B cell (primary cell): ENCODE measurements at regions not wholly inside any gene's neighbourhood (a gene's known extent, or its start where the extent isn't known, plus 50 kb on each side); places are given as distances from the start of the nearest gene placed in this dataset.

Source experiments
- ATAC-seq: fragments of 200-7000 bp; cut with Tn5 transposase; one replicate; pipeline ENCODE4 v1.10.0; 2021; ENCODE audit warnings: low read depth, mild to moderate bottlenecking, moderate number of reproducible peaks, moderate library complexity
- CTCF ChIA-PET: fragments of 350-600 bp; sonication (Branson Sonifier 250); formaldehyde crosslinking; loops from one replicate; lab custom pipeline; 2021; ENCODE audit warnings: antibody characterized with exemption, inconsistent platforms; lab: Charles Lee
- POLR2A ChIA-PET: fragments of 350-600 bp; sonication (Branson Sonifier 250); formaldehyde crosslinking; loops from one replicate; lab custom pipeline; 2021; ENCODE audit warnings: antibody characterized with exemption; lab: Charles Lee
- DNase-seq: peaks from one replicate; pipeline ENCODE4 v3.0.0; 2013
- H2AFZ ChIP-seq: 2 replicates; pipeline ENCODE4 v1.6.1; 2012; ENCODE audit warnings: mild to moderate bottlenecking, low read depth, low read length; ENCODE audit not compliant: insufficient read depth, poor library complexity, severe bottlenecking
- H3K27ac ChIP-seq, 2 donors: 1 replicate in 1 of 2; 2 replicates in 1 of 2; pipeline ENCODE4 v1.5.1; 2012 to 2013; ENCODE audit warnings: low read length in 2 of 2, mild to moderate bottlenecking in 2 of 2, moderate library complexity in 1 of 2
- H3K27me3 ChIP-seq, 4 experiments: fragments of 200-600 bp in 1 of 4; sonication (generic) in 1 of 4; replicated peaks in 1 of 4; 1 replicate in 2 of 4; 2 replicates in 2 of 4; pipeline versions ENCODE4 v1.6.1 to v1.7.0; 2013 to 2016; ENCODE audit warnings: low read length in 3 of 4, mild to moderate bottlenecking in 2 of 4, mixed read lengths in 1 of 4, moderate library complexity in 1 of 4; ENCODE audit not compliant: insufficient read depth in 4 of 4, control insufficient read depth in 3 of 4; ENCODE audit errors: control extremely low read depth in 1 of 4
- H3K36me3 ChIP-seq, 2 experiments: replicated peaks in 1 of 2; 1 replicate in 1 of 2; 2 replicates in 1 of 2; pipeline versions ENCODE4 v1.6.1 to v1.7.1; 2013; ENCODE audit warnings: low read length in 1 of 2; ENCODE audit not compliant: insufficient read depth in 2 of 2, control insufficient read depth in 1 of 2; ENCODE audit errors: control extremely low read depth in 1 of 2, extremely low read depth in 1 of 2
- H3K4me1 ChIP-seq, 2 donors: fragments of 200-600 bp in 1 of 2; sonication (generic) in 1 of 2; 1 replicate in 1 of 2; 2 replicates in 1 of 2; pipeline versions ENCODE4 v1.5.1 to v1.6.1; 2013 to 2017; ENCODE audit warnings: low read length in 2 of 2; ENCODE audit not compliant: control insufficient read depth in 2 of 2, insufficient read depth in 2 of 2
- H3K4me2 ChIP-seq: replicated peaks from 2 replicates; pipeline ENCODE3; 2012; ENCODE audit warnings: mild to moderate bottlenecking, low read depth, low read length; ENCODE audit not compliant: poor library complexity, severe bottlenecking
- H3K4me3 ChIP-seq, 5 experiments: fragments of 200-600 bp in 1 of 5; sonication (generic) in 1 of 5; 1 replicate in 3 of 5; 2 replicates in 2 of 5; pipeline versions ENCODE4 v1.5.1 to v1.7.0; 2011 to 2016; ENCODE audit warnings: low read length in 4 of 5, mild to moderate bottlenecking in 4 of 5, low read depth in 2 of 5, control low read depth in 1 of 5, moderate library complexity in 1 of 5; ENCODE audit not compliant: insufficient read depth in 1 of 5; ENCODE audit errors: control extremely low read depth in 1 of 5, extremely low read depth in 1 of 5
- H3K79me2 ChIP-seq: fragments of 200-600 bp; sonication (generic); one replicate; pipeline ENCODE4 v1.6.0; 2016; ENCODE audit warnings: low read length; ENCODE audit not compliant: control insufficient read depth, insufficient read depth
- H3K9ac ChIP-seq: fragments of 200-600 bp; sonication (generic); 2 replicates; pipeline ENCODE4 v1.6.1; 2017; ENCODE audit warnings: mild to moderate bottlenecking, low read length, moderate library complexity
- H3K9me3 ChIP-seq, 3 donors: one replicate each; pipeline versions ENCODE4 v1.6.1 to v1.7.1; 2013; ENCODE audit warnings: low read length in 2 of 3; ENCODE audit not compliant: control insufficient read depth in 2 of 3, insufficient read depth in 1 of 3; ENCODE audit errors: control extremely low read depth in 1 of 3
- H4K20me1 ChIP-seq: 2 replicates; pipeline ENCODE4 v1.6.0; 2012; ENCODE audit warnings: mild to moderate bottlenecking, low read length; ENCODE audit not compliant: insufficient read depth, control insufficient read depth, poor library complexity, severe bottlenecking
- H3K27ac Mint-ChIP-seq: one replicate; pipeline ENCODE4 v1.8.0; 2021; ENCODE audit warnings: mixed read lengths
- H3K27me3 Mint-ChIP-seq: one replicate; pipeline ENCODE4 v1.8.0; 2021; ENCODE audit warnings: mixed read lengths
- H3K4me1 Mint-ChIP-seq: one replicate; pipeline ENCODE4 v1.8.0; 2021; ENCODE audit warnings: mixed read lengths
- H3K4me3 Mint-ChIP-seq: one replicate; pipeline ENCODE4 v1.8.0; 2021; ENCODE audit warnings: mixed read lengths
- H3K9me3 Mint-ChIP-seq: one replicate; pipeline ENCODE4 v1.8.0; 2022; ENCODE audit warnings: mixed read lengths; ENCODE audit not compliant: insufficient read depth
- EZH2 ChIP-seq: IDR thresholded peaks from 2 replicates; pipeline ENCODE4 v1.6.1; 2012; ENCODE audit warnings: borderline replicate concordance, low read depth, mild to moderate bottlenecking, moderate library complexity, low read length; ENCODE audit not compliant: insufficient read depth, poor library complexity, severe bottlenecking
- WGBS: methylation state at CpG from one replicate; pipeline ENCODE4 v1.1.5; 2013; ENCODE audit warnings: missing lambda C conversion rate; ENCODE audit not compliant: insufficient coverage; 5-methylcytosine and 5-hydroxymethylcytosine counted together
- intact Hi-C: fragments of 100-400 bp; cut with micrococcal nuclease; formaldehyde crosslinking; loops from one replicate; pipeline ENCODE4 v1.10.0; 2022
- TF ChIP-seq, protein P1 (sequence below): fragments of 200-600 bp; IDR thresholded peaks from one replicate; pipeline ENCODE4 v1.8.0; 2022; ENCODE audit warnings: antibody characterized with exemption, mild to moderate bottlenecking

DNA sequence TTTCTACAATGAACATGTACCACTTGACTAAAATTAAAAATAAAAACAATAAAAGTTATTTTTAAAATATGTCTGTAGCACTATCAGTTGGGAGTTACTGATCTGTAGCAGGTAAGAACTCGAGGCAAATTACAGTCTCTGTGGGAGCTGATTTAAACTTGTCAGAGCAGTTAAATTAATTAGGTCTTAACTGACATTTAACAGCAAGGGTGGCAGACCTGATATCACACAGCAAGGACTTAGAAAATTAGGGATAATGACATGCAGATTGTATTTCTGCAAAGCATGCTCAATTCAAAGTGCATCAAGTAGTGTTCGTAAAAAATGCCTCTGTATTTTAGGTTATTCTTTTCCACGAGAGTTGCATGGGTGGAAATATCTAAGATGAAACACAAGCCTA lies 208.9 kb downstream of the SPATA18 start:
- no peak overlapping the region for H2AFZ ChIP-seq
- no peak overlapping the region for H3K4me3 Mint-ChIP-seq
- H3K4me2 ChIP-seq, result no peak overlapping the region
- ChIA-PET POLR2A (no interaction called here), CTCF (no interaction called here)
- peaks cover 3% of the 10 kb centered on the region for H3K4me1 Mint-ChIP-seq
- no peaks in the 10 kb centered on the region for H4K20me1 ChIP-seq
- H3K4me3 ChIP-seq, result no peak overlapping the region
- TF ChIP-seq EZH2, result no peak
- TF ChIP-seq, protein P1, sequence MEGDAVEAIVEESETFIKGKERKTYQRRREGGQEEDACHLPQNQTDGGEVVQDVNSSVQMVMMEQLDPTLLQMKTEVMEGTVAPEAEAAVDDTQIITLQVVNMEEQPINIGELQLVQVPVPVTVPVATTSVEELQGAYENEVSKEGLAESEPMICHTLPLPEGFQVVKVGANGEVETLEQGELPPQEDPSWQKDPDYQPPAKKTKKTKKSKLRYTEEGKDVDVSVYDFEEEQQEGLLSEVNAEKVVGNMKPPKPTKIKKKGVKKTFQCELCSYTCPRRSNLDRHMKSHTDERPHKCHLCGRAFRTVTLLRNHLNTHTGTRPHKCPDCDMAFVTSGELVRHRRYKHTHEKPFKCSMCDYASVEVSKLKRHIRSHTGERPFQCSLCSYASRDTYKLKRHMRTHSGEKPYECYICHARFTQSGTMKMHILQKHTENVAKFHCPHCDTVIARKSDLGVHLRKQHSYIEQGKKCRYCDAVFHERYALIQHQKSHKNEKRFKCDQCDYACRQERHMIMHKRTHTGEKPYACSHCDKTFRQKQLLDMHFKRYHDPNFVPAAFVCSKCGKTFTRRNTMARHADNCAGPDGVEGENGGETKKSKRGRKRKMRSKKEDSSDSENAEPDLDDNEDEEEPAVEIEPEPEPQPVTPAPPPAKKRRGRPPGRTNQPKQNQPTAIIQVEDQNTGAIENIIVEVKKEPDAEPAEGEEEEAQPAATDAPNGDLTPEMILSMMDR, result no peak
- intact Hi-C loops, result no loop called here
- H3K4me1 ChIP-seq, result no peaks in the 10 kb centered on the region
- ATAC-seq (no peak), DNase-seq (no peak)
- H3K9me3 Mint-ChIP-seq, result no peaks in the 10 kb centered on the region
- no peaks in the 10 kb centered on the region for H3K9me3 ChIP-seq
- H3K9ac ChIP-seq, result no peak overlapping the region
- WGBS, result 0% methylated on average over 1 of the region's 3 CpGs
- H3K27ac ChIP-seq, result no peak overlapping the region
- no peaks in the 10 kb centered on the region for H3K36me3 ChIP-seq
- no peak overlapping the region for H3K27ac Mint-ChIP-seq
- H3K27me3 ChIP-seq, result no peaks in the 10 kb centered on the region
- no peaks in the 10 kb centered on the region for H3K79me2 ChIP-seq
- no peaks in the 10 kb centered on the region for H3K27me3 Mint-ChIP-seq

DNA sequence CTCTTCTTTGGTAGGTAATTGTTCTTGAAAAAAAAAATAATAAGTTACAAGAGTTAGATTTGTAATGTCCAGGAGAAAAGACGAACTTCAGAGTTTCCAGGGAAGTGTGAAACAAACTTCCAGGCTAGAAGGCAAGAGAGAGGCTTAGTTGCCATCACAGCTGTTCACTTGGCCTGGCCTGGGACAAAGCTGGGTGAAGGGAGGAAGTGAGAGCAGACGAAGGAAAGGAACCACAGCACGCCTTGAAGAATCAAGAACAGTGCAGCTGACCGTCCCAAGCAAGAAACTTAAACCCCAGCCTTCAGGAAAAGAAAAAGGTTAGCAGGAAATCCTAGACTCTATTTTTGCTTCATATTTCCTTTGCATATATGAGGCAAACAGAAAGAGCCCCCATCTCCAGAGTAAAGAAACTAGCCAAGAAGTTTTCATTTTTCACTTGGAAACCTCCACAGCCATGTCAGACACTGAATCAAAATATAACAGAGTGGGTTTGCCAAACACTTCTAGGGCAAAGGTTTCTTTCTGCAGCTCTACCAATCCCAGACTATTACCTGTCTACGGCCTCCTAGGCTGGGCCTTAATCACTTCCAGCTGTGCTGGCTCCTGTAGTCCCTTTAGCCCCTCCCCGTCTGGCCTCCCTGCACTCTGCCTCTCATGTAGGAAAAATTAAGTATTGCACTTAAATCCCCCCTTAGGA lies 209.6 kb downstream of the SPATA18 start:
- intact Hi-C loops, result no loop called here
- ChIA-PET CTCF (no interaction called here), POLR2A (no interaction called here)
- WGBS, result 36% methylated on average over 3 of the region's 6 CpGs
- TF ChIP-seq EZH2, result no peak
- Histone ChIP-seq H3K4me1 (no peaks in the 10 kb centered on the region), H3K27me3 (no peaks in the 10 kb centered on the region), H3K27ac (no peak overlapping the region), H3K36me3 (no peaks in the 10 kb centered on the region), H3K4me2 (no peak overlapping the region), H3K4me3 (no peak overlapping the region), H2AFZ (no peak overlapping the region), H3K9ac (no peak overlapping the region), H3K9me3 (no peaks in the 10 kb centered on the region), H3K79me2 (no peaks in the 10 kb centered on the region), H4K20me1 (no peaks in the 10 kb centered on the region)
- DNase-seq (no peak), ATAC-seq (no peak)
- Mint-ChIP-seq H3K4me3 (no peak overlapping the region), H3K27me3 (no peaks in the 10 kb centered on the region), H3K9me3 (no peaks in the 10 kb centered on the region), H3K27ac (no peak overlapping the region), H3K4me1 (peaks cover 3% of the 10 kb centered on the region)
